HEK293 (cell line): ENCODE measurements at regions not wholly inside any gene's neighbourhood (a gene's known extent, or its start where the extent isn't known, plus 50 kb on each side); places are given as distances from the start of the nearest gene placed in this dataset.

Experiments used
- CTCF ChIA-PET: fragments of 350-600 bp; formaldehyde crosslinking; extraction: SDS; loops from one replicate; lab custom pipeline; 2021; ENCODE audit warnings: antibody characterized with exemption; lab: Yijun Ruan, JAX
- POLR2A ChIA-PET: fragments of 300-600 bp; formaldehyde crosslinking; extraction: SDS; loops from one replicate; lab custom pipeline; 2020; ENCODE audit warnings: antibody characterized with exemption, inconsistent platforms; lab: Yijun Ruan, JAX
- H3K27ac ChIP-seq: fragments of 200-500 bp; sonication (Bioruptor generic); 2 replicates; pipeline ENCODE4 v1.5.1; 2014; ENCODE audit warnings: low read depth, low read length, control low read depth, inconsistent platforms; ENCODE audit errors: extremely low read depth
- H3K36me3 ChIP-seq, 2 experiments: fragments of 200-500 bp in 1 of 2; sonication (Bioruptor generic) in 1 of 2; 1 replicate in 1 of 2; 2 replicates in 1 of 2; pipeline ENCODE4 v1.5.1; 2014 to 2017; ENCODE audit warnings: inconsistent platforms in 2 of 2, low read length in 2 of 2; ENCODE audit not compliant: control insufficient read depth in 2 of 2, insufficient read depth in 1 of 2
- H3K4me1 ChIP-seq: fragments of 200-500 bp; sonication (Bioruptor generic); 2 replicates; pipeline ENCODE4 v1.5.1; 2014; ENCODE audit warnings: mild to moderate bottlenecking, low read length, inconsistent platforms; ENCODE audit not compliant: control insufficient read depth, insufficient read depth
- H3K4me3 ChIP-seq: 2 replicates; pipeline ENCODE4 v1.5.1; 2011; ENCODE audit warnings: low read depth, mild to moderate bottlenecking, control low read depth, low read length, moderate library complexity
- H3K9me3 ChIP-seq: fragments of 200-500 bp; sonication (Bioruptor generic); 2 replicates; pipeline ENCODE4 v1.5.1; 2014; ENCODE audit warnings: low read depth, low read length, inconsistent platforms; ENCODE audit not compliant: control insufficient read depth, insufficient read depth
- KLF7 ChIP-seq: fragments of 450-650 bp; formaldehyde crosslinking; IDR thresholded peaks from 2 replicates; pipeline ENCODE4 v1.5.1; 2016; ENCODE audit warnings: missing biosample characterization, missing genetic modification characterization, borderline replicate concordance
- OVOL3 ChIP-seq: fragments of 450-650 bp; formaldehyde crosslinking; IDR thresholded peaks from 2 replicates; pipeline ENCODE4 v1.5.1; 2016; ENCODE audit warnings: missing biosample characterization, missing genetic modification characterization
- PRDM1 ChIP-seq: fragments of 450-650 bp; formaldehyde crosslinking; IDR thresholded peaks from 2 replicates; pipeline ENCODE4; 2016; ENCODE audit warnings: missing biosample characterization, missing genetic modification characterization
- SETDB1 ChIP-seq: IDR thresholded peaks from one replicate; pipeline ENCODE4 v1.6.1; 2017; ENCODE audit warnings: mild to moderate bottlenecking, low read length, moderate library complexity, mixed read lengths; ENCODE audit not compliant: insufficient read length
- TCF7L2 ChIP-seq: IDR thresholded peaks from 2 replicates; pipeline ENCODE4 v1.6.1; 2011; ENCODE audit warnings: low read depth, mild to moderate bottlenecking, inconsistent platforms, low read length, moderate library complexity, borderline replicate concordance
- ZNF138 ChIP-seq: fragments of 450-650 bp; formaldehyde crosslinking; IDR thresholded peaks from 2 replicates; pipeline ENCODE4 v1.5.1; 2016; ENCODE audit warnings: missing biosample characterization, missing genetic modification characterization, borderline replicate concordance
- ZNF169 ChIP-seq: fragments of 450-650 bp; formaldehyde crosslinking; IDR thresholded peaks from 2 replicates; pipeline ENCODE4 v1.5.1; 2016; ENCODE audit warnings: missing biosample characterization, missing genetic modification characterization
- ZNF202 ChIP-seq: fragments of 450-650 bp; formaldehyde crosslinking; IDR thresholded peaks from 2 replicates; pipeline ENCODE4 v1.5.1; 2016; ENCODE audit warnings: missing biosample characterization, missing genetic modification characterization, borderline replicate concordance
- ZNF274 ChIP-seq, 2 experiments: fragments of 200-500 bp in 1 of 2; fragments of 450-650 bp in 1 of 2; sonication (Bioruptor generic) in 1 of 2; formaldehyde crosslinking in 1 of 2; IDR thresholded peaks; 2 replicates each; pipeline versions ENCODE4 v1.5.1 to v1.6.1; 2014 to 2016; ENCODE audit warnings: borderline replicate concordance in 1 of 2, inconsistent platforms in 1 of 2, low read length in 1 of 2, missing biosample characterization in 1 of 2, missing genetic modification characterization in 1 of 2
- ZNF292 ChIP-seq: fragments of 450-650 bp; formaldehyde crosslinking; IDR thresholded peaks from 2 replicates; pipeline ENCODE4 v1.5.1; 2016; ENCODE audit warnings: low read depth, missing biosample characterization, missing genetic modification characterization, borderline replicate concordance
- ZNF302 ChIP-seq: fragments of 450-650 bp; formaldehyde crosslinking; IDR thresholded peaks from 2 replicates; pipeline ENCODE4 v1.5.1; 2016; ENCODE audit warnings: missing biosample characterization, missing genetic modification characterization, low read depth
- ZNF37A ChIP-seq: fragments of 450-650 bp; IDR thresholded peaks from 2 replicates; pipeline ENCODE4 v1.5.1; 2018; ENCODE audit warnings: missing biosample characterization, missing genetic modification characterization
- ZNF555 ChIP-seq: fragments of 450-650 bp; formaldehyde crosslinking; conservative IDR thresholded peaks from 2 replicates; pipeline ENCODE4 v1.5.1; 2017; ENCODE audit warnings: missing biosample characterization, mild to moderate bottlenecking, missing genetic modification characterization, inconsistent platforms
- ZNF560 ChIP-seq: fragments of 450-650 bp; formaldehyde crosslinking; IDR thresholded peaks from 2 replicates; pipeline ENCODE4 v1.5.1; 2017; ENCODE audit warnings: missing biosample characterization, missing genetic modification characterization, borderline replicate concordance
- ZNF629 ChIP-seq: fragments of 450-650 bp; formaldehyde crosslinking; IDR thresholded peaks from 2 replicates; pipeline ENCODE4 v1.5.1; 2017; ENCODE audit warnings: missing biosample characterization, missing genetic modification characterization
- ZNF76 ChIP-seq: fragments of 450-650 bp; formaldehyde crosslinking; IDR thresholded peaks from 2 replicates; pipeline ENCODE4; 2016; ENCODE audit warnings: low read depth, missing biosample characterization, missing genetic modification characterization, borderline replicate concordance
- ZNF768 ChIP-seq: fragments of 450-650 bp; formaldehyde crosslinking; IDR thresholded peaks from 2 replicates; pipeline ENCODE4 v1.5.1; 2018; ENCODE audit warnings: missing biosample characterization, mild to moderate bottlenecking, missing genetic modification characterization
- TF ChIP-seq, protein P1 (sequence below): fragments of 450-650 bp; formaldehyde crosslinking; IDR thresholded peaks from 2 replicates; pipeline ENCODE4 v1.5.1; 2016; ENCODE audit warnings: missing biosample characterization, missing genetic modification characterization
- TF ChIP-seq, protein P2 (sequence below): fragments of 450-650 bp; formaldehyde crosslinking; IDR thresholded peaks from 2 replicates; pipeline ENCODE4; 2016; ENCODE audit warnings: missing biosample characterization, missing genetic modification characterization
- TF ChIP-seq, protein P3 (sequence below): fragments of 450-650 bp; formaldehyde crosslinking; IDR thresholded peaks from 2 replicates; pipeline ENCODE4 v1.5.1; 2016; ENCODE audit warnings: missing biosample characterization, missing genetic modification characterization

DNA sequence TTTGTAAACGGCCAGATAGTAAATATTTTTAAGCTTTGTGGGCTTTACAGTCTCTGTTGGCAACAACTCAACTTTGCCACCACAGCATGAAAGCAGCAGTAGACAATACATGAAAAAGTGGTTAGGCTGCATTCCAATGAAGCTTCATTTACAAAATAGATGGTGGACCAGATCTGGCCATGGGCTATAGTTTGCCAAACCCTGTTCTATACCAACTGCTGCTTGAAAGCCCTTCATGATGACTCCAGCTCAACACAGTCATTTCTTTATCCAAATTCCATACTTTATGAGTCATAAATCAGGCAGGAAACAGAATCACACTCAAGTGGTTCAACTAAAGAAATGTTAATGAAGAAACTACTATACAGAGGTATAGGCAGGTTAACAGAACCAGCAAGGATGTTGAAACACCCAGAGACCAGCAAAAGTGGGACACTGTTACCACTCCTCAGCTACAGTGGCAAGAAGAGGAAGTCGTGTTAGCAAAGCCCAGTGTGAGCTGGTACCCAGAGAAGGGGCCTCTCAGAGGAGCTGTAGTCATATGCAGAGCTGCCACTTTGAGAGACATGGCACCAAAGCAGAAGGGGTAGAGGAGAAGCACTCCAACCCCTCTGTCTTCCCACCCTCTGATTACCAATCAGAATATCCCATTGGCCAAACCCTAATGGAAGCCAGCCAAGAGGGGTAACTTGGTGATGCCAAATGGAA is 72.5 kb downstream of the PRLHR start:
- TF ChIP-seq ZNF302 (tag by site-specific recombination) = no peak
- no peak for TF ChIP-seq ZNF768 (tag by site-specific recombination)
- no peak for TF ChIP-seq OVOL3 (tag by site-specific recombination)
- no peak for TF ChIP-seq ZNF76 (tag by site-specific recombination)
- TF ChIP-seq ZNF555 (tag by site-specific recombination) = no peak
- no peak overlapping the region for H3K4me3 ChIP-seq
- H3K9me3 ChIP-seq = no peaks in the 10 kb centered on the region
- ChIA-PET POLR2A (no interaction called here), CTCF (interaction anchor here (0.6 to 0.8 kb wide), 2 partner anchors 994 to 995 kb away, joined by 3 read pairs; no protein-coding TSS in a partner anchor)
- no peaks in the 10 kb centered on the region for H3K36me3 ChIP-seq
- H3K4me1 ChIP-seq = no peaks in the 10 kb centered on the region
- H3K27ac ChIP-seq = no peak overlapping the region

DNA sequence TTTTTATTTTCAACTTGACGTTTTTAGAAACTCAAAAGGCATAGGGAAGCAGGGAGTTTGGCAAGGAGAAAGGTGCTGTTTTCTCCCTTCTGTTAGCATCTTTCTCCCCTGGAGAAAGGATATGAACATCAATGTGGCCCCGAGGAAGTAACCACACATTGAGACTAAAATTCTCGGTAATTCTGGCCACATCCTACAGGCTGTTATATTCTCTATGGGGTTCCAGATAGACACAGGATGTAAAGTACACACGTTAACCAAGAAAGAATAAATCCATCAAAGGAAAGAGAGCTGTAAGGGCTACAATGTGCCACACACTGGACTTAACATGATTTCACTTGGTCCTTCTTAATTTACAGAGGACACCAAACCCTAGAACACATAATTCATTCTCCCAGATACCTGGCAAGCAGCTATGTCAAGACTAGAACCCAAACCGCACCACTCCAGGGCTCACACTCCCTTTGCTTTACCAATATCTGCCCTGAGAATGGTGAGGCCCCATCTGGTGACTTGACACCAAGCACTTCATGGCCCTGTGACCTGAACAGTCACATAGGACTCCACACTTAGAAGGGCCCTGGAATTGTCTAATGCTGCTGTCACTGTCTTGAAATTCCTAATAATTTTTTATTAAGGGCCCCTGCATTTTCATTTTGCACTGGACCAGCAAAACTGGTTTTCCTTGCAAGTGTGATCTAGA is 73.9 kb downstream of the PRLHR start:
- H3K36me3 ChIP-seq = no peaks in the 10 kb centered on the region
- TF ChIP-seq ZNF560 (tag by site-specific recombination) = no peak
- TF ChIP-seq ZNF202 = no peak
- TF ChIP-seq ZNF274 (IDR thresholded peaks at IDR 0.05; ENCODE audit: low read length) = no peak
- no peak for TF ChIP-seq ZNF274 (tag by site-specific recombination; IDR thresholded peaks at IDR 0.05; ENCODE audit: borderline replicate concordance)
- TF ChIP-seq, all 188 proteins: peak for 0
- Histone ChIP-seq H3K27ac (no peak overlapping the region), H3K4me1 (no peaks in the 10 kb centered on the region), H3K4me3 (no peak overlapping the region), H3K9me3 (no peaks in the 10 kb centered on the region)
- ChIA-PET POLR2A (no interaction called here), CTCF (no interaction called here)

DNA sequence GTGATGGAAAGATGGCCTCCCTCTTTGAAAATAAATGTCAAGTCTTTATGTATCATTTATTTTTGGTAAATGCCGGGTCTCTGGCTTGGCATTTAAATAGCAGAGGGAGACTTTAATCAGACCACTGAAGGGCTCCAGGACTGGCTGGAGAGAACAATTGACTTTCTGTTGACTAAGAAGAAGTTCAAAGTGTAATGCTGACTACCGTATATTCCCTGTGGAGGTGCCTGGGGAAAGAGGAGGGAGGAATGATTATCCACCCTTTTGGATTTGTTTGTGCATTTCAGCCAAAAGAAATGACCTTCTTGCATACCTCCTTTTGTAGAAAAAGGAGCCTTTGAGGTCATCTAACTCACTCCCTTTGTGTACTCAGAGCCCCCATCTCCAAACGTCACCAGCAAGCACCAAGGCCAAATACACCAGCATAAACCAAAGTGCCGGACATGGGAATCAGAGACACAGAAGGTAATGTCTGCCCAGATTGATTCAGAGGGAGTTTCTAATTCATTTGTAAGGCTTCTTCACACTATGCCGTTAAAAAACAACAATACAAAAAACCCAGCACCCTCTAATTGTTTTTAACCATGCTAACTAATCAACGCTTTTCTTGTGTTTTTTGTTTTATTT is 75.2 kb downstream of the PRLHR start:
- CTCF ChIA-PET = no interaction called here
- POLR2A ChIA-PET = no interaction called here

DNA sequence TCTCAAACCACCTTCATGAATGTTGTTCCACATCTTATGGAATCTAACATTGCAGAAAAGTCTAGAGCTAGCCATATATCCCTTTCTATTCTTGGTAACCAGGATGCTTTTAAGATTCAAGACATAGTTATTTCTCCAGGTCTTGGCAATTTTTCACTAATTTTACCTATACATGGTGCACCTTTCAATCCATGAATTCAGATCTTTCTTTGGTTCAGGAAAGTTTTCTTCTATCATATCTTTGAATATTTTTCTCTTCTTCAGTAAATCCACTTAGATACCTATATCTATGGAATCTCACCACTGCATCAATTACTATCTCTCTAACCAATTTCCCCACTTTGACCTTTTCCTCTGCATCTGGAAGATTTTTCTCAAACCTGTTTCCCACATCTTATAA is 77.4 kb downstream of the PRLHR start:
- ChIA-PET CTCF (interaction anchor here (0.6 to 1.0 kb wide), 2 partner anchors 18 to 1580 kb away, joined by 3 read pairs; no protein-coding TSS in a partner anchor), POLR2A (no interaction called here)
- no peak overlapping the region for H3K27ac ChIP-seq
- no peaks in the 10 kb centered on the region for H3K36me3 ChIP-seq
- TF ChIP-seq ZNF169 (tag by site-specific recombination) (no peak), TCF7L2 (no peak), PRDM1 (tag by site-specific recombination) (no peak), SETDB1 (peak; percentile 44), ZNF138 (tag by site-specific recombination) (no peak), KLF7 (tag by site-specific recombination) (no peak)
- TF ChIP-seq, protein P1, sequence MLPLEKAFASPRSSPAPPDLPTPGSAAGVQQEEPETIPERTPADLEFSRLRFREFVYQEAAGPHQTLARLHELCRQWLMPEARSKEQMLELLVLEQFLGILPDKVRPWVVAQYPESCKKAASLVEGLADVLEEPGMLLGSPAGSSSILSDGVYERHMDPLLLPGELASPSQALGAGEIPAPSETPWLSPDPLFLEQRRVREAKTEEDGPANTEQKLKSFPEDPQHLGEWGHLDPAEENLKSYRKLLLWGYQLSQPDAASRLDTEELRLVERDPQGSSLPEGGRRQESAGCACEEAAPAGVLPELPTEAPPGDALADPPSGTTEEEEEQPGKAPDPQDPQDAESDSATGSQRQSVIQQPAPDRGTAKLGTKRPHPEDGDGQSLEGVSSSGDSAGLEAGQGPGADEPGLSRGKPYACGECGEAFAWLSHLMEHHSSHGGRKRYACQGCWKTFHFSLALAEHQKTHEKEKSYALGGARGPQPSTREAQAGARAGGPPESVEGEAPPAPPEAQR = no peak
- TF ChIP-seq, protein P2, sequence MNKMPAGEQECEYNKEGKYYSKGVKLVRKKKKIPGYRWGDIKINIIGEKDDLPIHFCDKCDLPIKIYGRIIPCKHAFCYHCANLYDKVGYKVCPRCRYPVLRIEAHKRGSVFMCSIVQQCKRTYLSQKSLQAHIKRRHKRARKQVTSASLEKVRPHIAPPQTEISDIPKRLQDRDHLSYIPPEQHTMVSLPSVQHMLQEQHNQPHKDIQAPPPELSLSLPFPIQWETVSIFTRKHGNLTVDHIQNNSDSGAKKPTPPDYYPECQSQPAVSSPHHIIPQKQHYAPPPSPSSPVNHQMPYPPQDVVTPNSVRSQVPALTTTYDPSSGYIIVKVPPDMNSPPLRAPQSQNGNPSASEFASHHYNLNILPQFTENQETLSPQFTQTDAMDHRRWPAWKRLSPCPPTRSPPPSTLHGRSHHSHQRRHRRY = no peak
- no peaks in the 10 kb centered on the region for H3K9me3 ChIP-seq
- H3K4me1 ChIP-seq = no peaks in the 10 kb centered on the region
- no peak overlapping the region for H3K4me3 ChIP-seq

More for the DNA sequence above, 75.2 kb downstream of the PRLHR start:
- no peak for TF ChIP-seq ZNF37A (tag by site-specific recombination)
- no peak for TF ChIP-seq ZNF629
- TF ChIP-seq ZNF292 (tag by site-specific recombination) = no peak
- TF ChIP-seq, protein P3, sequence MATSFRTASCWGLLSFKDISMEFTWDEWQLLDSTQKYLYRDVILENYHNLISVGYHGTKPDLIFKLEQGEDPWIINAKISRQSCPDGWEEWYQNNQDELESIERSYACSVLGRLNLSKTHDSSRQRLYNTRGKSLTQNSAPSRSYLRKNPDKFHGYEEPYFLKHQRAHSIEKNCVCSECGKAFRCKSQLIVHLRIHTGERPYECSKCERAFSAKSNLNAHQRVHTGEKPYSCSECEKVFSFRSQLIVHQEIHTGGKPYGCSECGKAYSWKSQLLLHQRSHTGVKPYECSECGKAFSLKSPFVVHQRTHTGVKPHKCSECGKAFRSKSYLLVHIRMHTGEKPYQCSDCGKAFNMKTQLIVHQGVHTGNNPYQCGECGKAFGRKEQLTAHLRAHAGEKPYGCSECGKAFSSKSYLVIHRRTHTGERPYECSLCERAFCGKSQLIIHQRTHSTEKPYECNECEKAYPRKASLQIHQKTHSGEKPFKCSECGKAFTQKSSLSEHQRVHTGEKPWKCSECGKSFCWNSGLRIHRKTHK (tag by site-specific recombination) = no peak
- H3K36me3 ChIP-seq = no peaks in the 10 kb centered on the region
- no peak overlapping the region for H3K27ac ChIP-seq
- no peaks in the 10 kb centered on the region for H3K9me3 ChIP-seq
- no peaks in the 10 kb centered on the region for H3K4me1 ChIP-seq
- H3K4me3 ChIP-seq = no peak overlapping the region
